SK-N-MC (cell line): ENCODE measurements at regions not wholly inside any gene's neighbourhood (a gene's known extent, or its start where the extent isn't known, plus 50 kb on each side); places are given as distances from the start of the nearest gene placed in this dataset.

ENCODE experiments used
- DNase-seq: peaks from one replicate; pipeline ENCODE4 v3.0.0-alpha.2; 2011; ENCODE audit warnings: low read depth, low spot score
- H3K27ac ChIP-seq: fragments of 200-600 bp; sonication (generic); 2 replicates; pipeline ENCODE4 v1.5.1; 2016; ENCODE audit warnings: mixed run types
- H3K36me3 ChIP-seq: fragments of 200-600 bp; sonication (generic); 2 replicates; pipeline ENCODE4 v1.6.1; 2017; ENCODE audit warnings: antibody characterized with exemption, low read length, mixed read lengths; ENCODE audit not compliant: insufficient read depth
- H3K4me3 ChIP-seq: fragments of 200-600 bp; sonication (generic); 2 replicates; pipeline ENCODE4 v1.5.1; 2016
- H3K9ac ChIP-seq: fragments of 200-600 bp; sonication (generic); 2 replicates; pipeline ENCODE4 v1.8.0; 2017; ENCODE audit warnings: mixed run types, mixed read lengths; ENCODE audit not compliant: insufficient read length
- H3K9me3 ChIP-seq: fragments of 200-600 bp; sonication (generic); 2 replicates; pipeline ENCODE4 v1.6.1; 2017; ENCODE audit warnings: low read depth, mild to moderate bottlenecking, antibody characterized with exemption, low read length, moderate library complexity, mixed read lengths
- EZH2 ChIP-seq: fragments of 200-600 bp; sonication (generic); IDR thresholded peaks from one replicate; pipeline ENCODE4 v1.6.1; 2017; ENCODE audit warnings: antibody characterized with exemption
- FOXP2 ChIP-seq: optimal IDR thresholded peaks from 2 replicates; pipeline ENCODE3; 2011; ENCODE audit warnings: mild to moderate bottlenecking, moderate library complexity; ENCODE audit not compliant: insufficient read depth; ENCODE audit errors: extremely low read length, control extremely low read depth
- POLR2AphosphoS5 ChIP-seq: IDR thresholded peaks from 2 replicates; pipeline ENCODE4 v1.6.1; 2012; ENCODE audit warnings: mild to moderate bottlenecking, low read depth, low read length, borderline replicate concordance

DNA sequence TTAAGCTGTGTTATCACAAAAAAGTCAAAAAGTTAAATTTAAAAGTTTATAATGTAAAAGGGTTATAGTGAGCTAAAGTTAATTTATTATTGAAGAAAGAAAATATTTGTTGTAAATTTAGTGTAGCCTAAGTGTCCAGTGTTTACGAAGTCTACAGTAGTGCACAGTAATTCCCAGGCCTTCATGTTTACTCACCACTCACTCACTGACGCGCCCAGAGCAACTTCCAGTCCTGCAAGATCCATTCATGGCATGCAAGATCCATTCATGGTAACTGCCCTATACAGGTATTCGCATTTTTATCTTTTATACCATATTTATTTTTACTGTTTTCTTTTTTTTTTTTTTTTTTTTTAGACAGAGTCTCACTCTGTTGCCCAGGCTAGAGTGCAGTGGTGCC lies 69.5 kb downstream of the TPRA1 start:
- H3K9ac ChIP-seq: no peak overlapping the region
- H3K4me3 ChIP-seq: no peak overlapping the region
- no peak for DNase-seq
- TF ChIP-seq POLR2AphosphoS5 (no peak), FOXP2 (no peak), EZH2 (no peak)
- no peaks in the 10 kb centered on the region; the same call in 1 of the 2 replicates for H3K9me3 ChIP-seq
- H3K27ac ChIP-seq: no peak overlapping the region
- H3K36me3 ChIP-seq: no peaks in the 10 kb centered on the region

DNA sequence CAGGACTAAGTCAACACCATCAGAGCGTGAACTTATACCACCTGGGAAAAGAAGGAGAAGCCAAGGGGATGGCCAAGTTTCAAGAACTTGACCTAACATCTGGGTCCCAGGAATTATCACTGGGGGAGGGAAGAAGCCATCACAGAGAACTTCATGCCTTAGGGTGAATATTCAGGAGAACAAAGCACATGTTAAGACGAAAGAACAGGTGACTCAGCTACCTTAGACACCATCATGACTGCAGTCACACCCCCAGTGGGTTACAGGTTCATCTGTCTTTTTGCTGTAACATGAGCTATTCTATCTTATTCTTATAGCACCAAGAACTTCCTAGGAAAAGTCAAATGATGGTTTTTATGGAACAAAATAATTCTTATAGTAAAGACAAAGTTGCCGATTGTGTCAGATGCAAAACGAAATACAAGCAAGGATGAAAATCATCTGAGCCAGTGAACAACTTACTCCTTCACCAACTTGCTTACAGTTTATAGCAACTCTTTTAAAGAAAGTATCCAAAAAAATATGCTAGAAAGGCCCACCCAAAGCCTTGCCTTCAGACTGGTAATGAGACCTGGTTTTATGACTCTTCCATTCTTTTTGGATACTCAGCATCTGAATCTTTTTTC lies 72.0 kb downstream of the TPRA1 start:
- Histone ChIP-seq H3K4me3 (no peak overlapping the region), H3K36me3 (no peaks in the 10 kb centered on the region), H3K27ac (no peak overlapping the region), H3K9me3 (no peaks in the 10 kb centered on the region; the same call in 1 of the 2 replicates), H3K9ac (no peak overlapping the region)
- TF ChIP-seq FOXP2: no peak
- no peak for TF ChIP-seq EZH2
- TF ChIP-seq POLR2AphosphoS5: no peak
- no peak for DNase-seq

DNA sequence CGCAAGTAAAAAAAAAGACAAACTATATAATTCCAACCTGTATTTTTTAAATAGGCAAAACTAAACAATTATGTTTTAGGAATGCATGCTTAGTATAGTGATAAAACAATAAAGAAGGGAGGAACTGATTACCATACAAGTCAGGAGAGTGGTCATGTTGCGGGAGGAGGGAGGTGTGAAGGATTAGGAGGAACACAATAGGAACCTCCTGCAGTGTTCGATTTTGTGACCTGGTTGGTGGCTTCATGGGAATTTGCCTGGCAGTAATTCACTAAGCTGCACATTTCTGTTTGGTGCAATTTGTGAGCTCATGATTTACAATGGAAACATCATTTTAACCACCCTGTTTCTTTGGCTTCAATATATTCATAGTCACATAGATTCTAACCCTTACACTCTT lies 78.3 kb downstream of the TPRA1 start:
- H3K9me3 ChIP-seq: no peaks in the 10 kb centered on the region
- TF ChIP-seq EZH2 (no peak), FOXP2 (no peak), POLR2AphosphoS5 (no peak)
- H3K36me3 ChIP-seq: no peaks in the 10 kb centered on the region
- H3K4me3 ChIP-seq: no peak overlapping the region
- DNase-seq: no peak
- no peak overlapping the region for H3K9ac ChIP-seq
- no peak overlapping the region for H3K27ac ChIP-seq

DNA sequence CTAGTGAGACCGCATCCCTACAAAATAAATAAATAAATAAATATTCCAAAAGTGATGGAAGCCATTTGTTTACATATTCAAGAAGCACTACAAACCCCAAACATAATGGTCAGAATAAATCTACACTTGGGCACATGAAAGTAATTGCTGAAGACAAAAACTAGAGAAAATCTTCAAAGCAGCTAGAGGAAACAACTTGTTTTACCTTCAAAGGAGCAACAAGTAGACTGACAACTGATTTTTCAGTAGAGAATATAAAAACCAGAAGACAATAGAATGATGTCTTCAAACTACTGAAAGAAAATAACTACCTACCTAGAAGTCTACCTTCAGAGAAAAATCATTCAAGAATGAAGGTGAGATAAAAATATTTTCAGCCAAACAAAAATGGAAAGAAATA lies 89.4 kb downstream of the TPRA1 start:
- no peaks in the 10 kb centered on the region for H3K36me3 ChIP-seq
- no peak for TF ChIP-seq FOXP2
- TF ChIP-seq POLR2AphosphoS5: no peak
- TF ChIP-seq EZH2: no peak
- H3K27ac ChIP-seq: no peak overlapping the region
- H3K9ac ChIP-seq: no peak overlapping the region
- no peak overlapping the region for H3K4me3 ChIP-seq
- DNase-seq: no peak
- H3K9me3 ChIP-seq: peaks cover 3% of the 10 kb centered on the region; the same call in 1 of the 2 replicates

DNA sequence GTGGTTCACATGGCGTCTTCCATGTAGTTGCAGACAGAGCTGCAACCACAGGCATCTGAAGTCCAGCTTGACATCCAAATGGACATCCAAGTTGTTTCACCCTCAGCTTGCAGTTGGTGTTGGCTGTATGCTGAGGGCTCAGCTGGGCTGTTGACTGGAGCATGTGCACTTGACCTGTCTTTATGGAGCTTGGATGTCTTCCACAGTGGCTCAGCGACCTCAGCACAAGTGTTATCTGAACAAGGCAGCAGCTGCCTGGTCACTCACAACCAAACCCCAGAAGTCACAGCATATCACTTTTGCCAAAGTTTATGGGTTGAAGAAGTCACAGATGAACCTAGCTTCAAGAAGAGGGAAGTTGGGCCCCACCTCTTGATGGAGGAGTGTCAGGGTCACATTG lies 92.9 kb downstream of the TPRA1 start:
- no peak for DNase-seq
- Histone ChIP-seq H3K4me3 (no peak overlapping the region), H3K9ac (no peak overlapping the region), H3K9me3 (peaks cover 3% of the 10 kb centered on the region; the same call in 1 of the 2 replicates), H3K27ac (no peak overlapping the region), H3K36me3 (no peaks in the 10 kb centered on the region)
- TF ChIP-seq FOXP2 (no peak), POLR2AphosphoS5 (no peak), EZH2 (no peak)

DNA sequence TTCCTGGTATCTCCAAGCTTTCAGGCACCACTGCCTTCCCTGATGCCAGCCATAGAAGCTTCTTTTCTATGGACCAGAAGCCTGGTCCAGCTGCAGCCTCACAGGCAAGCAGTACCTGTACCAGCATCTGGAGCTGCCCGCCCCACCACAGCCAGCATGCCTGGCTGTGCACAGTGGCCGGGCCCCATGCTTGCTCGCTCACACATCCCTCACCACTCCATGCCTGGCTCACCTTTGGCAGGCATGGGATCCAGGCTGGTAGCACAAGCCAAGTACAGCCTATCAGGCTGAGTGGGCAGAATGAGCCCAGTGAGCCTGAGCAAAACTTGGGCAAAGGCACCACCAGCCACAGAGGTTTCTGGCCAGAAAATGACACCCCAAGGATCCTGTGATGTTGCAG lies 93.4 kb downstream of the TPRA1 start:
- DNase-seq: no peak
- Histone ChIP-seq H3K27ac (no peak overlapping the region), H3K4me3 (no peak overlapping the region), H3K36me3 (no peaks in the 10 kb centered on the region), H3K9ac (no peak overlapping the region), H3K9me3 (peaks cover 3% of the 10 kb centered on the region; the same call in 1 of the 2 replicates)
- TF ChIP-seq POLR2AphosphoS5: no peak

DNA sequence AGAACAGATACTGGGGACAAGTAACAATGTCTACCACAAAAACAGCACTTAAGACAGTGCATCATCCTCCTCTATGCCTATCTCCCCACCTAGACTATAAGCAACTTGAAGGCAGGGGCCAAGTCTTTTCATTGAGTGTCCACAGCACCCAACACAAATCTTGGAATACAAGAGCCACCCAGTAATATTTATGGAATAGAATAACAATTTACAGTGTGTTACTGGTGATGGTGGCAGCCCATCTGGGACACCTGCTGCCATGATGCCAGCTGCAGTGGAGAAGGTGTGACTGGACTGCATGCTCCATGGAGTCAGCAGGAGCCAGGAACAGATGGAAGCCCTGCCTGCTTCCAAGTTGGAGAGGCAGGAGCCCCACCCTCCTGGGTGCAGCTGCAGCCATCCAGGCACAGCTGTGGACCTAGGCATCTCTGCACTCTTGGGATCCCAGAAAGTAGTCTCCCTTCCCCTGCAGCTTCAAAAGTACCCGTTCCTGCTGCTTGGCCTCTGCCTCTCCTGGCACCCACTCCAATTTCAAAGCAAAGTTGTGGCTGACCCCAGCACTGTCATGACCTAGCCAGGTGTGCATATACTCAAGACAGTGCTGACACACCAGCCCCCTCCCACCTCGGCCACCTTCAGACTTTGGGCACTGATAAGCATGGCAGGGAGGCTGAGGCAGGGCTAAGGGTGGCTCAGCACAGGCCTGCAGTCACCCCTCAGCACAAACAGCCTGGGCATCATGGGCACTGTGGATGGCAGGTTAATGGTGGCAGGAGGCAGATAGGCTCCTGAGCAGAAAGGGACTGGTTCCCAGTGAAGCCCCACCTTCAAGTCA lies 94.5 kb downstream of the TPRA1 start:
- Histone ChIP-seq H3K36me3 (no peaks in the 10 kb centered on the region), H3K27ac (no peak overlapping the region), H3K4me3 (no peak overlapping the region), H3K9me3 (peaks cover 3% of the 10 kb centered on the region; the same call in 1 of the 2 replicates), H3K9ac (no peak overlapping the region)
- no peak for DNase-seq
- no peak for TF ChIP-seq EZH2
- TF ChIP-seq FOXP2: no peak
- no peak for TF ChIP-seq POLR2AphosphoS5

DNA sequence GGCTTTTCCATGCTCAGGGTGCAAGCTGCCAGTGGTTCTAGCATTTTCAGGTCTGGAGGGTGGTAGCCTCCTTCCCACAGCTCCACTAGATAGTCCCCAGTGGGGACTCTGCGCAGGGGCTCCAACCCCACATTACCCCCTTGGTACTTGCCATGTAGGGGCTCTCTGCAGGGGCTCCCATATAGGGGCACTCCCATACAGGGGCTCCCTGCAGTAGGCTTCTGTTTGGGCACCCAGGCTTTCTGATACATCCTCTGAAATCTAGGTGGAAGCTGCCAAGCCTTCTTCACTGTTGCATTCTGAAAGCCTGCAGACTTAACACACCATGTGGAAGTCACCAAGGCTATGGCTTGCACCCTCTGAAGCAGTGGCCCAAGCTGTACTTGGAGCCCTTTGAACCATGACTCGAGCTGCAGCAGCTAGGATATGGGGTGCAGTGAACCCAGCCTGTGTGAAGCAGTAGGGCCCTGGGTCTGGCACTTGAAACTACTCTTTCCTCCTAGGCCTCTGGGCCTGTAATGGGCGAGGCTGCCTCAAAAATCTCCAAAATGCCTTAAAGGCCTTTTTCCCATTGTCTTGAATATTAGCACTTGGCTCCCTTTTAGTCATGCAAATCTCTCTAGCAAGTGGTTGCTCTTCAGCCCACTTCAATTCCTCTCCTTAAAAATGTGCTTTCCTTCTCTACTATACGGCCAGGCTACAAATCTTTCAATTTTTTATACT lies 96.4 kb downstream of the TPRA1 start:
- no peak overlapping the region for H3K4me3 ChIP-seq
- DNase-seq: no peak
- no peak overlapping the region for H3K9ac ChIP-seq
- H3K9me3 ChIP-seq: no peaks in the 10 kb centered on the region
- no peaks in the 10 kb centered on the region for H3K36me3 ChIP-seq
- TF ChIP-seq POLR2AphosphoS5 (no peak), FOXP2 (no peak), EZH2 (no peak)
- H3K27ac ChIP-seq: no peak overlapping the region
